ENCODE measurements at regions not wholly inside any gene's neighbourhood (a gene's known extent, or its start where the extent isn't known, plus 50 kb on each side); places are given as distances from the start of the nearest gene placed in this dataset.

- TF ChIP-seq, protein P1, sequence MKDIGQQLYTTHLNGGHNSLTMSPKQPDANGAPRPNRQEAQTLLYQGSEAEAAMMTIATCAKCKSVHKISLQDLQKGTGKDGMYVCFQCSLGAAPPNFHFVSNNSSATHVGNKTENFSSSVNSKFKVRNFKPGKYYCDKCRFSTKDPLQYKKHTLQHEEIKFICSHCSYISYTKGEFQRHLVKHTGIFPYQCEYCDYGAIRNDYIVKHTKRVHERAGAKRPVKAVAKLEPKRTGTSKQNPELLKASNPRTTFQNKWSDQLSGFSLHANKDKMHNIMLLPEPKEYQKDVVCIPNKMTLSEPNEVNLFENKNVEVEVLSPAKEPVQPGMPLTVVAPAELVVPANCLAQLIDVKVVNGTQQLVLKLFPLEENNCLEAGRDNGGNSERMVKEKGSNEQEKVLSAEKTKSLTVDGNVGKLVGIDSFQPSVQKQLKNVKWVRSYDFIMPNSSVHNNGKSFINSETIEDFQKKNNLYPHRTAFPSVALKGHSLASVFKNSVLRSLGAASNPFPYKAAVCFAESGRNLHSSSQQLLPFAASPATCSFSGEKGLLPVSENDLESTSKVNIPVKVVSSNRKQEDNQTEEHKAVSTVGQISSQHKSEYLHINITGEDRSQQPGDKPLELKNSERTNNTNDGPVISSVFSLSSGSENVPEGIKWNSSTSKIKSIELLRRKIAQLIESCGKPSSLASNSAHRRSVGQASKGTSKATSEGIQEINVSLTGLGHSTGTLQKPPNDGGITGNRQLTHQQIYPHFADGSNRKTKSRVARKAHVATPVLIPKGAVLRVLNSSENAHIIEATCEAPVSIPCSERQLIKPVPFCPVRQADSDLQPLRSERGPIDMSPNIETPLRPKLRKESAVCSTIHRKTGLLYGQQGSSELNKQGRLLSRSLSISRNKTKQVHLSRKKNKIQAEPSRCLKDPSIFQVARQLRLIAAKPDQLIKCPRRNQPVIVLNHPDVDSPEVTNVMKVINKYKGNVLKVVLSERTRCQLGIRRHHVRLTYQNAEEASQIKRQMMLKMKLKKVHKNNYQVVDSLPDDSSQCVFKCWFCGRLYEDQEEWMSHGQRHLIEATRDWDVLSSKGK (CRISPR knock-in tag; IDR thresholded peaks at IDR 0.05), result no peak
- TF ChIP-seq POLR3G (IDR thresholded peaks at IDR 0.05; ENCODE audit: extremely low read depth, insufficient read length, insufficient replicate concordance) (no peak), ELK3 (CRISPR knock-in tag; IDR thresholded peaks at IDR 0.05) (no peak), SMARCE1 (IDR thresholded peaks at IDR 0.05) (peak; percentile 96), CBX8 (IDR thresholded peaks at IDR 0.05; ENCODE audit: borderline replicate concordance, extremely low read depth, low read depth, low read length, poor library complexity, severe bottlenecking) (no peak), BHLHE40 (IDR thresholded peaks at IDR 0.05; ENCODE audit: low read length) (peak; percentile 78), ZNF75A (CRISPR knock-in tag; IDR thresholded peaks at IDR 0.05) (no peak), RFX7 (CRISPR knock-in tag; IDR thresholded peaks at IDR 0.05) (no peak), TCF3 (CRISPR knock-in tag; IDR thresholded peaks at IDR 0.05) (peak; percentile 83), PCBP1 (IDR thresholded peaks at IDR 0.05; ENCODE audit: low read depth, low read length, poor library complexity, severe bottlenecking) (no peak), ZNF408 (CRISPR knock-in tag; IDR thresholded peaks at IDR 0.05; ENCODE audit: low read depth) (no peak), SMAD3 (CRISPR knock-in tag; conservative IDR thresholded peaks at IDR 0.05) (peak; percentile 42; the same call in 1 of the 2 replicates), ZNF766 (CRISPR knock-in tag; conservative IDR thresholded peaks at IDR 0.05) (peak; percentile 79; the same call in 1 of the 2 replicates), ZNF511 (CRISPR knock-in tag; IDR thresholded peaks at IDR 0.05) (no peak), PML (IDR thresholded peaks at IDR 0.05; ENCODE audit: low read length) (peak; percentile 72; the same call in 1 of the 2 replicates), TEAD1 (CRISPR knock-in tag; IDR thresholded peaks at IDR 0.05) (no peak; a peak in 1 of 4 replicates), ZNF431 (CRISPR knock-in tag; IDR thresholded peaks at IDR 0.05) (no peak)
- TF ChIP-seq, protein P2, sequence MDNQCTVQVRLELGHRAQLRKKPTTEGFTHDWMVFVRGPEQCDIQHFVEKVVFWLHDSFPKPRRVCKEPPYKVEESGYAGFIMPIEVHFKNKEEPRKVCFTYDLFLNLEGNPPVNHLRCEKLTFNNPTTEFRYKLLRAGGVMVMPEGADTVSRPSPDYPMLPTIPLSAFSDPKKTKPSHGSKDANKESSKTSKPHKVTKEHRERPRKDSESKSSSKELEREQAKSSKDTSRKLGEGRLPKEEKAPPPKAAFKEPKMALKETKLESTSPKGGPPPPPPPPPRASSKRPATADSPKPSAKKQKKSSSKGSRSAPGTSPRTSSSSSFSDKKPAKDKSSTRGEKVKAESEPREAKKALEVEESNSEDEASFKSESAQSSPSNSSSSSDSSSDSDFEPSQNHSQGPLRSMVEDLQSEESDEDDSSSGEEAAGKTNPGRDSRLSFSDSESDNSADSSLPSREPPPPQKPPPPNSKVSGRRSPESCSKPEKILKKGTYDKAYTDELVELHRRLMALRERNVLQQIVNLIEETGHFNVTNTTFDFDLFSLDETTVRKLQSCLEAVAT (IDR thresholded peaks at IDR 0.05), result no peak
These were observed 109.5 kb downstream of the CDC42EP3 start (continued) for GRCh38 chr2:37561615-37562569.

Measured in K562 (cell line).